Testis (tissue), 2 donors: ENCODE measurements at regions not wholly inside any gene's neighbourhood (a gene's known extent, or its start where the extent isn't known, plus 50 kb on each side); places are given as distances from the start of the nearest gene placed in this dataset.

Experiments
- POLR2A ChIP-seq: fragments of 450-650 bp; IDR thresholded peaks from one replicate; pipeline ENCODE4 v1.6.1; 2017; ENCODE audit warnings: antibody characterized with exemption, mild to moderate bottlenecking, moderate library complexity
- TF ChIP-seq, protein P1 (sequence below), 3 experiments: fragments of 450-650 bp in 2 of 3; fragments of 200-600 bp in 1 of 3; sonication (generic) in 1 of 3; IDR thresholded peaks; one replicate each; pipeline ENCODE4 v1.5.1; 2016 to 2019; ENCODE audit warnings: antibody characterized with exemption in 3 of 3, mild to moderate bottlenecking in 2 of 3, moderate library complexity in 1 of 3

- TF ChIP-seq, protein P1, sequence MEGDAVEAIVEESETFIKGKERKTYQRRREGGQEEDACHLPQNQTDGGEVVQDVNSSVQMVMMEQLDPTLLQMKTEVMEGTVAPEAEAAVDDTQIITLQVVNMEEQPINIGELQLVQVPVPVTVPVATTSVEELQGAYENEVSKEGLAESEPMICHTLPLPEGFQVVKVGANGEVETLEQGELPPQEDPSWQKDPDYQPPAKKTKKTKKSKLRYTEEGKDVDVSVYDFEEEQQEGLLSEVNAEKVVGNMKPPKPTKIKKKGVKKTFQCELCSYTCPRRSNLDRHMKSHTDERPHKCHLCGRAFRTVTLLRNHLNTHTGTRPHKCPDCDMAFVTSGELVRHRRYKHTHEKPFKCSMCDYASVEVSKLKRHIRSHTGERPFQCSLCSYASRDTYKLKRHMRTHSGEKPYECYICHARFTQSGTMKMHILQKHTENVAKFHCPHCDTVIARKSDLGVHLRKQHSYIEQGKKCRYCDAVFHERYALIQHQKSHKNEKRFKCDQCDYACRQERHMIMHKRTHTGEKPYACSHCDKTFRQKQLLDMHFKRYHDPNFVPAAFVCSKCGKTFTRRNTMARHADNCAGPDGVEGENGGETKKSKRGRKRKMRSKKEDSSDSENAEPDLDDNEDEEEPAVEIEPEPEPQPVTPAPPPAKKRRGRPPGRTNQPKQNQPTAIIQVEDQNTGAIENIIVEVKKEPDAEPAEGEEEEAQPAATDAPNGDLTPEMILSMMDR (IDR thresholded peaks at IDR 0.05): no peak
- TF ChIP-seq POLR2A: no peak
Observed at GRCh38 chr3:150341891-150342290, 66.2 kb upstream of the TSC22D2 start.
